ENCODE measurements at regions not wholly inside any gene's neighbourhood (a gene's known extent, or its start where the extent isn't known, plus 50 kb on each side); places are given as distances from the start of the nearest gene placed in this dataset.

- no peak overlapping the region for H3K27ac ChIP-seq (ENCODE audit: low read length, poor library complexity, severe bottlenecking)
- peak overlapping the region in 1 of 2 experiments; percentile 28 for H3K18ac ChIP-seq (ENCODE audit: low read depth in 1 of 2, low read length in 2 of 2)
- H3K23ac ChIP-seq (ENCODE audit: low read length in 2 of 2): no peak overlapping the region
- peak overlapping the region in 1 of 2 experiments; percentile 73 for H2BK12ac ChIP-seq (ENCODE audit: low read length in 2 of 2)
- no peak overlapping the region for H4K8ac ChIP-seq (ENCODE audit: low read length)
- H3K36me3 ChIP-seq (ENCODE audit: control insufficient read depth in 1 of 2, insufficient read depth in 2 of 2, low read depth in 1 of 2, low read length in 2 of 2): no peaks in the 10 kb centered on the region
- H3K4ac ChIP-seq (ENCODE audit: low read depth in 1 of 2, low read length in 2 of 2): no peak overlapping the region
- H2BK120ac ChIP-seq (ENCODE audit: low read depth, low read length): peak overlapping the region; percentile 21
- no peaks in the 10 kb centered on the region for H3K79me1 ChIP-seq (replicated peaks; ENCODE audit: low read length, poor library complexity, severe bottlenecking)
- H4K91ac ChIP-seq (ENCODE audit: low read length): no peak overlapping the region
- 86% methylated on average over 8 of the region's 9 CpGs for WGBS
- H2AFZ ChIP-seq (ENCODE audit: low read depth, low read length): no peak overlapping the region
- no peaks in the 10 kb centered on the region for H3K9me3 ChIP-seq (ENCODE audit: control insufficient read depth, low read length)
- H2BK5ac ChIP-seq (ENCODE audit: low read depth, low read length, poor library complexity, severe bottlenecking): no peak overlapping the region
- peaks cover 0 to 27% of the 10 kb centered on the region in 2 experiments for H3K27me3 ChIP-seq (ENCODE audit: control insufficient read depth in 1 of 2, insufficient read depth in 1 of 2, low read length in 2 of 2)
- H3K4me3 ChIP-seq (ENCODE audit: insufficient read depth in 1 of 2, low read depth in 1 of 2, low read length in 2 of 2): no peak overlapping the region
- H3K14ac ChIP-seq (ENCODE audit: low read length in 2 of 2): no peak overlapping the region
- H2AK5ac ChIP-seq (ENCODE audit: low read length, severe bottlenecking): peak overlapping the region; percentile 43
- no peak overlapping the region for H2BK15ac ChIP-seq (ENCODE audit: low read depth, poor library complexity, severe bottlenecking)
- DNase-seq: no peak
- H3K9ac ChIP-seq (ENCODE audit: low read length): no peak overlapping the region
- H3K4me1 ChIP-seq (ENCODE audit: control insufficient read depth, insufficient read depth, low read depth, low read length): peaks cover 12% of the 10 kb centered on the region
- no peak overlapping the region for H3K4me2 ChIP-seq (ENCODE audit: low read length, poor library complexity, severe bottlenecking)
Measured at GRCh38 chr17:56708670-56709410, 115.3 kb downstream of the NOG start.

DNA sequence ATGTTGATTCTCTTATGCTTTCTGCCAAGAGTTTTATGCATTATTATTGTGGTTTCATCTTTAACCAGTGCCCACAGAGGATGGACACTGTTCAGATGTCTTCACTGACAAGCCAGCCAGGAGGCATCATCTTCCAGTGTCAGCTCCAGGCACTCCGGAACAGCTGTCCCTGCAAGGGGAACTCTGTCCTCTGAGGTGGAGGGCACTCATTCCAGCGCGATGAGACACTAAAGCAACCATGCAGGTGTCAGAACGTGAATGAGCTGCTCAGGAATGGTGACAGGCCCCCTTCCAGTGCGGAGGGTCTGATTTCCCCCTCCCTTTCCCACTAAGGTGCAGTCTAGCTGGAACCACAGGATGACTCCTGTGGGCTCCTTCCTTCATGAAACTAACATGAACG, 117.5 kb downstream of the NOG start:
- 60% methylated on average over 5 of the region's 6 CpGs for WGBS
- no peaks in the 10 kb centered on the region for H3K79me1 ChIP-seq (replicated peaks; ENCODE audit: low read length, poor library complexity, severe bottlenecking)
- DNase-seq: no peak

DNA sequence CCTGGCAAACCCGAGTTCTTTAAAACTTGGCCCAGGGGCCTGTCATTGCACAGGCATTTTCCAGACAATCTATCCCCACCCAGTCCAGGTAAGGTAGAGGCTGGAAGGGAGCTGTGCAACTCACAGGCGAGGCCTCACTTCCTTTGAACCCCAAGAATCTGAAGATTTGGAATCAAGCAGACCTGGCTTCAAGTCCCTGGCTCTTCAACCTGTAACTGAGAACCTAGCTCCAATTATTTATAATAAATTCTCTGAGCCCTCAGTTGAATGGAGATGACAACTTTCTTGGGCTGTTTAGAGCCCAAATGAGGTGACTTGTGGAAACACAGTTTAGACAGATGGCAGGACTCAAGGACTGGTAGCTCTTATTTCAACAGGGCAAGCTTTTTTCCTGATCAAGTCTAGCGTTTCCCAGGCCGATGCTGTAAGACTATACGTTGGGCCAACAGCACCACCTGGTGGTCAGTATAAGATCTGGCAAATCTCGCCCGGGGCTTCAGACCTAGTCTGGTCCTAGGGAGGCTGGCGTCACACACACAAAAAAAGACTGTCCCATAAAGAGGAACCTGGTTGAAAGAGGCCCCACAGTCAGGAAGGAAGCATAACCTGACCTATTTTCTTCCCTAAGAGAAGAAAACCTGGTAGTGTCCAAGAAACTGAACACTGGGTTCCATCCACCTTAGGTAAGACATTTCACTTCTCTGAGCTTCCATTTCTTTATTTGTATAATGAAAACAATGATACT, 117.9 kb downstream of the C17orf67 start:
- H3K18ac ChIP-seq (ENCODE audit: low read depth in 1 of 2, low read length in 2 of 2): no peak overlapping the region
- no peaks in the 10 kb centered on the region for H3K9me3 ChIP-seq (ENCODE audit: control insufficient read depth, low read length)
- H4K8ac ChIP-seq (ENCODE audit: low read length): peak overlapping the region; percentile 41
- H4K91ac ChIP-seq (ENCODE audit: low read length): no peak overlapping the region
- peaks cover 8% of the 10 kb centered on the region for H3K4me1 ChIP-seq (ENCODE audit: control insufficient read depth, insufficient read depth, low read depth, low read length)
- no peak overlapping the region for H2AK5ac ChIP-seq (ENCODE audit: low read length, severe bottlenecking)
- no peak overlapping the region for H2BK5ac ChIP-seq (ENCODE audit: low read depth, low read length, poor library complexity, severe bottlenecking)
- no peak overlapping the region for H2AFZ ChIP-seq (ENCODE audit: low read depth, low read length)
- DNase-seq: peak; percentile 84
- peaks cover 0 to 6% of the 10 kb centered on the region in 2 experiments for H3K27me3 ChIP-seq (ENCODE audit: control insufficient read depth in 1 of 2, insufficient read depth in 1 of 2, low read length in 2 of 2)
- H2BK120ac ChIP-seq (ENCODE audit: low read depth, low read length): no peak overlapping the region
- H3K27ac ChIP-seq (ENCODE audit: low read length, poor library complexity, severe bottlenecking): no peak overlapping the region
- peak overlapping the region in 1 of 2 experiments; percentile 38 for H3K4ac ChIP-seq (ENCODE audit: low read depth in 1 of 2, low read length in 2 of 2)
- no peak overlapping the region for H3K14ac ChIP-seq (ENCODE audit: low read length in 2 of 2)
- H2BK12ac ChIP-seq (ENCODE audit: low read length in 2 of 2): no peak overlapping the region
- 26% methylated on average over 8 of the region's 8 CpGs for WGBS
- no peak overlapping the region for H3K4me3 ChIP-seq (ENCODE audit: insufficient read depth in 1 of 2, low read depth in 1 of 2, low read length in 2 of 2)
- no peak overlapping the region for H3K4me2 ChIP-seq (ENCODE audit: low read length, poor library complexity, severe bottlenecking)
- H3K9ac ChIP-seq (ENCODE audit: low read length): no peak overlapping the region
- no peak overlapping the region for H2BK15ac ChIP-seq (ENCODE audit: low read depth, poor library complexity, severe bottlenecking)
- no peaks in the 10 kb centered on the region for H3K36me3 ChIP-seq (ENCODE audit: control insufficient read depth in 1 of 2, insufficient read depth in 2 of 2, low read depth in 1 of 2, low read length in 2 of 2)
- H3K79me1 ChIP-seq (replicated peaks; ENCODE audit: low read length, poor library complexity, severe bottlenecking): no peaks in the 10 kb centered on the region
- H3K23ac ChIP-seq (ENCODE audit: low read length in 2 of 2): no peak overlapping the region

More for the DNA sequence above, 117.5 kb downstream of the NOG start:
- H3K4me1 ChIP-seq (ENCODE audit: control insufficient read depth, insufficient read depth, low read depth, low read length): peaks cover 12% of the 10 kb centered on the region
- H3K36me3 ChIP-seq (ENCODE audit: control insufficient read depth in 1 of 2, insufficient read depth in 2 of 2, low read depth in 1 of 2, low read length in 2 of 2): no peaks in the 10 kb centered on the region
- H2BK12ac ChIP-seq (ENCODE audit: low read length in 2 of 2): peak overlapping the region in 1 of 2 experiments; percentile 78
- no peak overlapping the region for H2BK5ac ChIP-seq (ENCODE audit: low read depth, low read length, poor library complexity, severe bottlenecking)
- H3K9ac ChIP-seq (ENCODE audit: low read length): no peak overlapping the region
- H2AK5ac ChIP-seq (ENCODE audit: low read length, severe bottlenecking): no peak overlapping the region
- peak overlapping the region; percentile 19 for H4K8ac ChIP-seq (ENCODE audit: low read length)
- peak overlapping the region in 1 of 2 experiments; percentile 50 for H3K4ac ChIP-seq (ENCODE audit: low read depth in 1 of 2, low read length in 2 of 2)
- no peak overlapping the region for H3K27ac ChIP-seq (ENCODE audit: low read length, poor library complexity, severe bottlenecking)
- H3K23ac ChIP-seq (ENCODE audit: low read length in 2 of 2): no peak overlapping the region
- peaks cover 0 to 12% of the 10 kb centered on the region in 2 experiments for H3K27me3 ChIP-seq (ENCODE audit: control insufficient read depth in 1 of 2, insufficient read depth in 1 of 2, low read length in 2 of 2)
- no peak overlapping the region for H2BK15ac ChIP-seq (ENCODE audit: low read depth, poor library complexity, severe bottlenecking)
- H3K4me3 ChIP-seq (ENCODE audit: insufficient read depth in 1 of 2, low read depth in 1 of 2, low read length in 2 of 2): no peak overlapping the region
- H4K91ac ChIP-seq (ENCODE audit: low read length): peak overlapping the region; percentile 43
- H3K4me2 ChIP-seq (ENCODE audit: low read length, poor library complexity, severe bottlenecking): no peak overlapping the region
- H3K14ac ChIP-seq (ENCODE audit: low read length in 2 of 2): peak overlapping the region in 1 of 2 experiments; percentile 90
- H2BK120ac ChIP-seq (ENCODE audit: low read depth, low read length): no peak overlapping the region
- no peak overlapping the region for H2AFZ ChIP-seq (ENCODE audit: low read depth, low read length)
- no peak overlapping the region for H3K18ac ChIP-seq (ENCODE audit: low read depth in 1 of 2, low read length in 2 of 2)
- H3K9me3 ChIP-seq (ENCODE audit: control insufficient read depth, low read length): no peaks in the 10 kb centered on the region

GRCh38 chr17:56717471-56717870, 116.2 kb downstream of the C17orf67 start:
- H3K14ac ChIP-seq (ENCODE audit: low read length in 2 of 2): no peak overlapping the region
- H3K9me3 ChIP-seq (ENCODE audit: control insufficient read depth, low read length): no peaks in the 10 kb centered on the region
- no peak overlapping the region for H2BK120ac ChIP-seq (ENCODE audit: low read depth, low read length)
- peak overlapping the region; percentile 88 for H2BK15ac ChIP-seq (ENCODE audit: low read depth, poor library complexity, severe bottlenecking)
- no peak overlapping the region for H3K4me2 ChIP-seq (ENCODE audit: low read length, poor library complexity, severe bottlenecking)
- peak overlapping the region; percentile 91 to 96 for H2BK12ac ChIP-seq (ENCODE audit: low read length in 2 of 2)
- H4K91ac ChIP-seq (ENCODE audit: low read length): peak overlapping the region; percentile 82
- H4K8ac ChIP-seq (ENCODE audit: low read length): no peak overlapping the region
- H3K4ac ChIP-seq (ENCODE audit: low read depth in 1 of 2, low read length in 2 of 2): peak overlapping the region in 1 of 2 experiments; percentile 85
- H2AFZ ChIP-seq (ENCODE audit: low read depth, low read length): no peak overlapping the region
- H3K4me1 ChIP-seq (ENCODE audit: control insufficient read depth, insufficient read depth, low read depth, low read length): peaks cover 5% of the 10 kb centered on the region
- H3K27me3 ChIP-seq (ENCODE audit: control insufficient read depth in 1 of 2, insufficient read depth in 1 of 2, low read length in 2 of 2): peaks cover 6 to 7% of the 10 kb centered on the region in 2 experiments
- no peaks in the 10 kb centered on the region for H3K36me3 ChIP-seq (ENCODE audit: control insufficient read depth in 1 of 2, insufficient read depth in 2 of 2, low read depth in 1 of 2, low read length in 2 of 2)
- H3K23ac ChIP-seq (ENCODE audit: low read length in 2 of 2): no peak overlapping the region
- 100% methylated on average over 4 of the region's 4 CpGs for WGBS
- no peak for DNase-seq
- H3K4me3 ChIP-seq (ENCODE audit: insufficient read depth in 1 of 2, low read depth in 1 of 2, low read length in 2 of 2): no peak overlapping the region
- no peak overlapping the region for H3K27ac ChIP-seq (ENCODE audit: low read length, poor library complexity, severe bottlenecking)
- H3K79me1 ChIP-seq (replicated peaks; ENCODE audit: low read length, poor library complexity, severe bottlenecking): no peaks in the 10 kb centered on the region
- H3K9ac ChIP-seq (ENCODE audit: low read length): no peak overlapping the region
- peak overlapping the region; percentile 77 to 89 for H3K18ac ChIP-seq (ENCODE audit: low read depth in 1 of 2, low read length in 2 of 2)
- H2BK5ac ChIP-seq (ENCODE audit: low read depth, low read length, poor library complexity, severe bottlenecking): no peak overlapping the region
- H2AK5ac ChIP-seq (ENCODE audit: low read length, severe bottlenecking): no peak overlapping the region
